Chondrocyte (in vitro differentiated cells): ENCODE measurements at regions not wholly inside any gene's neighbourhood (a gene's known extent, or its start where the extent isn't known, plus 50 kb on each side); places are given as distances from the start of the nearest gene placed in this dataset.

Experiments used
- DNase-seq: peaks from one replicate; pipeline ENCODE4 v3.0.0; 2021; ENCODE audit warnings: mixed read lengths, low spot score
- H3K27ac Mint-ChIP-seq: one replicate; pipeline ENCODE4 v1.8.0; 2021; ENCODE audit warnings: mild to moderate bottlenecking, moderate library complexity, mixed read lengths; ENCODE audit not compliant: unreplicated experiment
- H3K27me3 Mint-ChIP-seq: 2 replicates; pipeline ENCODE4 v1.8.0; 2021; ENCODE audit warnings: low read depth, mixed read lengths
- H3K36me3 Mint-ChIP-seq: 2 replicates; pipeline ENCODE4 v1.8.0; 2021; ENCODE audit warnings: low read depth, mixed read lengths
- H3K4me1 Mint-ChIP-seq: 2 replicates; pipeline ENCODE4 v1.8.0; 2021; ENCODE audit warnings: low read depth, mild to moderate bottlenecking, mixed read lengths
- H3K4me3 Mint-ChIP-seq: one replicate; pipeline ENCODE4 v1.8.0; 2021; ENCODE audit warnings: mild to moderate bottlenecking, moderate library complexity, mixed read lengths; ENCODE audit not compliant: unreplicated experiment
- H3K9me3 Mint-ChIP-seq: 2 replicates; pipeline ENCODE4 v1.8.0; 2021; ENCODE audit warnings: low read depth, mixed read lengths
- TF ChIP-seq, protein P1 (sequence below): fragments of 200-600 bp; sonication (generic); IDR thresholded peaks from 2 replicates; pipeline ENCODE4 v1.5.0; 2021; ENCODE audit warnings: antibody characterized with exemption, mild to moderate bottlenecking, moderate library complexity

DNA sequence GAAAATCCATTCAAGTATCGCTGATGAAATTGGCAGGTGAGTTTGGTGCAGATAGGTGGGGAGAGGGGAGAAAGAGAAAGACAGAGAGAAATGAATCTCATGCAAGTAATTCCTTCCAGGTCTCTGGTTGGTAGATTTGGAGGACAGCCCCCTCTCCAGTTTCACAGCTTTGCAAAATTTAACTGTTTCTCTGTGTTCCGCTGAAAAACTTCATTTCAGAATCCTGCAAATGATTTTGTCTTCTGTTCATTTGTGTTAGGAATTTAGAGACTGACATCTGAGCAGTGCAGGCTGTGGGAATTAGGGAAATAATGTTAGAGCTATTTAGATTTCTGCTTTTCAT is 328.5 kb downstream of the FBXW7 start:
- H3K27ac Mint-ChIP-seq: no peak overlapping the region
- peaks cover 17% of the 10 kb centered on the region for H3K4me1 Mint-ChIP-seq
- H3K27me3 Mint-ChIP-seq: peaks cover 22% of the 10 kb centered on the region
- no peak overlapping the region for H3K4me3 Mint-ChIP-seq
- TF ChIP-seq, protein P1, sequence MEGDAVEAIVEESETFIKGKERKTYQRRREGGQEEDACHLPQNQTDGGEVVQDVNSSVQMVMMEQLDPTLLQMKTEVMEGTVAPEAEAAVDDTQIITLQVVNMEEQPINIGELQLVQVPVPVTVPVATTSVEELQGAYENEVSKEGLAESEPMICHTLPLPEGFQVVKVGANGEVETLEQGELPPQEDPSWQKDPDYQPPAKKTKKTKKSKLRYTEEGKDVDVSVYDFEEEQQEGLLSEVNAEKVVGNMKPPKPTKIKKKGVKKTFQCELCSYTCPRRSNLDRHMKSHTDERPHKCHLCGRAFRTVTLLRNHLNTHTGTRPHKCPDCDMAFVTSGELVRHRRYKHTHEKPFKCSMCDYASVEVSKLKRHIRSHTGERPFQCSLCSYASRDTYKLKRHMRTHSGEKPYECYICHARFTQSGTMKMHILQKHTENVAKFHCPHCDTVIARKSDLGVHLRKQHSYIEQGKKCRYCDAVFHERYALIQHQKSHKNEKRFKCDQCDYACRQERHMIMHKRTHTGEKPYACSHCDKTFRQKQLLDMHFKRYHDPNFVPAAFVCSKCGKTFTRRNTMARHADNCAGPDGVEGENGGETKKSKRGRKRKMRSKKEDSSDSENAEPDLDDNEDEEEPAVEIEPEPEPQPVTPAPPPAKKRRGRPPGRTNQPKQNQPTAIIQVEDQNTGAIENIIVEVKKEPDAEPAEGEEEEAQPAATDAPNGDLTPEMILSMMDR: no peak
- DNase-seq: no peak
- no peaks in the 10 kb centered on the region for H3K36me3 Mint-ChIP-seq
- no peaks in the 10 kb centered on the region for H3K9me3 Mint-ChIP-seq

DNA sequence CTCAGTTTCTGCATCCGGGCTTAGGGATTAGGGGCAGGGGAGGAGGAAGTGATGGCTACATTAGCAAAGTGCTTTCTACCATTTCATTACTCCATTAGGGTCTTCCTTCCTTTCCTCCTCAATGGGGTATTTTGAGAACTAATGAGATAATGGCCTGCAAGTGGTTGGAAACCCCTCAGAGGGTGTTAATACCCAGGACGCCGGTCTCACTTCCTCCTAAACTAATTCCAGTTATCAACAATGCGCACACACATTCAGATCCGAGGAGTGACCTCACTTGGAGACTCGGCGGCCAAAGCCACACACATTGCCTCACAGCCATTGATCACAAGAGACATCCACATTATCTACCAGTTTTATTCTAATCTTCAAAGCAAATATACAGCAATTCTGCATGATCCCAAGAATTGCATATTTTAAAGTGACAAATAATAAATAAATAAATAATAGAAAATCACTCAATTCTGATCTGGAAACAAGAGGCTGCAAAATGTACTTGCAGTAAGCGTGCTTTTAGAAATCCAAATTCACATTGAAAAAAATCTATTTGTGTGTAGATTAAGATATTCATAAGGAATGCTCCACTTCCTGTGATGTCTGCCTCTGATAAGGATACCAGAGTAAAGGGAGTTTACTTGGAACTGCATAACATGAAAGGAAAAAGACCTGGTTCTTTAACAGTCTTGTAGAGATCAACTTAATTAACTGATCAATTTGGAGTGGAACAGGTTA is 329.1 kb downstream of the FBXW7 start:
- Mint-ChIP-seq H3K9me3 (no peaks in the 10 kb centered on the region), H3K4me3 (no peak overlapping the region), H3K36me3 (no peaks in the 10 kb centered on the region), H3K4me1 (peaks cover 17% of the 10 kb centered on the region), H3K27me3 (peaks cover 23% of the 10 kb centered on the region), H3K27ac (no peak overlapping the region)
- TF ChIP-seq, protein P1: no peak
- no peak for DNase-seq

DNA sequence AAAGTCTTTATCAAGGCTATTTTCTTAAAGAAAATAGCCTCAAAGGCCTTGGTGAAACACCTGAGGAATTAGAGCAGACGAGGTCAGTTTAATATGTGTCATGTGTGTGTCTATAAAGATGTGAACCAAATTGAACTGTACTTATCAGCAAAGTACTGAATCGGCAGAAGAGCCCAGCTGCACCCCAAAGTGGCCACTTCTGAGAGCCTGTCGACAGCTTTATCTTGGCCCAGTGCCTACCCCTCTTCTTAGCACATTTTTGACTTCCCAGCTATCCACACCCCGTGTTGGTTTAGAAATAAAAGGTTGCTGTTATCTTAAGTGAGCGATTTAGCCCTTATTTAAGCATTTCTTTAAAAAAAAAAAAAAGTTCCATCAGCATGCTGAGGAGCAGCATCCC is 329.7 kb downstream of the FBXW7 start:
- Mint-ChIP-seq H3K4me1 (peaks cover 17% of the 10 kb centered on the region), H3K9me3 (no peaks in the 10 kb centered on the region), H3K36me3 (no peaks in the 10 kb centered on the region), H3K4me3 (no peak overlapping the region), H3K27ac (no peak overlapping the region), H3K27me3 (peaks cover 23% of the 10 kb centered on the region)
- no peak for DNase-seq
- TF ChIP-seq, protein P1: no peak

DNA sequence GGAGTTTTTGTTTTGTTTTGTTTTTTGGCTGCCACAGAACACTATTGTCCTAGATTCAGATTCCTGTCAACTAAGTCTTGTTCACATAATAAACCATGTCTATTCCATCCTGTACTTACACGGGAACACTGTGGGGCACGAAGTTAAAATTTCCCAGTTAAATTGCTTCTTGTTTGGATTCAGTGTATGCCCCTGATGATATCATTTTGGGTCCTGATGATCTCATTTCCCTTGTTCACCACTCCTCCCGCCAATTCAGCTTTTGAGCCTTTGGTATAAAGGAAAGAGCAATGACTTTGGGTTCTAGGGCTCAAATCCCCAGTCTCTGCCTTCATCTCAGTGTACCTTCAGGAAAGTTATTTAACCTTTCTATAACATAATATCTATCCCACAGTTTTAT is 333.5 kb downstream of the FBXW7 start:
- Mint-ChIP-seq H3K27ac (no peak overlapping the region), H3K9me3 (no peaks in the 10 kb centered on the region), H3K36me3 (no peaks in the 10 kb centered on the region), H3K4me1 (peaks cover 10% of the 10 kb centered on the region), H3K4me3 (no peak overlapping the region), H3K27me3 (peaks cover 21% of the 10 kb centered on the region)
- TF ChIP-seq, protein P1: no peak
- no peak for DNase-seq

DNA sequence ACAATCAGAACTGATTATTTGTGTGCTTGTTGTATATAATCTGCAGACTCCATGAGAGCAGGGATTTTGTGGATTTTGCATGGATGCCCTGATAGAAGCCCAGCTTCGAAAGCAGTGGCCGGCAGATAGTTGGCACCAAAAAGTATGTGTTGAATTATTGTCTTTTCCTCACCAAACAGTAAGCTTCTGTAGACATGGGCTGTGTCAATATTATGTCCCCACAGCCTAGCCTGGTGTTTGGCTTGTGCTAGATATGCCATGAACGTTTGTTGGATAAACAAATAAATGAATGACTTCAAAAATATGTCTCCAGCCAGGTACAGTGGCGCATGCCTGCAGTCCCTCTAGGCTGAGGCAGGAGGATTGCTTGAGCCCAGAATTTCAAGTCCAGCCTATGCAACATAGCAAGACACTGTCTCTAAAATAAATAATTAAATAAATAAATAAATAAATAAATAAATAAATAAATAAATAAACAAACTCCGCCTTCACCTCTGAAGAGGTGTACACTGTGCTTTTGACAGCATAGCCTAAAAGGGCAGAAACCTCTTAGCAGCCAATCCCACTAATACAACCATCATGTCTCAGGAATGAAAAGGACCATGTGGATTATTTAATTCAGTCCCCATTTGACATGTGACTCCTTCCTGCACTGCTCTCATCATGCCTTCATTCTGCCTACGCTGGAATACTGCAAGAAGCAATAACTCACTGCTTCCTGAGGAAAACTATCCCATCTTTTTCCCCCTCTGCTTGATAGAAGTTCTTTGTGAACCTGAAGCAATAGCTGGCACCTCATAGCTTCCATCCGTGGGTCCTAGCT is 335.2 kb downstream of the FBXW7 start:
- H3K36me3 Mint-ChIP-seq: no peaks in the 10 kb centered on the region
- H3K27ac Mint-ChIP-seq: no peak overlapping the region
- no peak for DNase-seq
- TF ChIP-seq, protein P1: no peak
- H3K4me3 Mint-ChIP-seq: no peak overlapping the region
- H3K4me1 Mint-ChIP-seq: no peaks in the 10 kb centered on the region
- H3K27me3 Mint-ChIP-seq: peaks cover 16% of the 10 kb centered on the region
- no peaks in the 10 kb centered on the region for H3K9me3 Mint-ChIP-seq
